IPS-NIHi7 (cell line): ENCODE measurements at regions not wholly inside any gene's neighbourhood (a gene's known extent, or its start where the extent isn't known, plus 50 kb on each side); places are given as distances from the start of the nearest gene placed in this dataset.

Experiments used
- DNase-seq: peaks from one replicate; pipeline ENCODE4 v3.0.0; 2012; ENCODE audit warnings: mixed read lengths; ENCODE audit errors: extremely low spot score

DNA sequence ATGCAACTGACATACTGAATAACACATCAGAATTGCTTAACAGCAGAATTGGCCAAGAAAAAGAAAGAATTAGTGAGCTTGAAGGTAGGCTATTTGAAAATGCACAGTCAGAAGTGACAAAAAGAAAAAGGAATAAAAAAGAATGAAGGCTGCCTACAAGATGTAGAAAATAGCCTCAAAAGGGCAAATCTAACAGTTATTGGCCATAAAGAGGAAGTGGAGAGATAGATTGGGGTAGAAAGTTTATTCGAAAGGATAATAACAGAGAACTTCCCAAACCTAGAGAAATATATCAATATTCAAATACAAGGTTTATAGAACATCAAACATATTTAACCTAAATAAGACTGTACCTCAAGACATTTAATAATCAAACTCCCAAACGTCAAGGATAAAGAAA lies 67.5 kb downstream of the ATP6V1G3 start:
- no peak for DNase-seq

DNA sequence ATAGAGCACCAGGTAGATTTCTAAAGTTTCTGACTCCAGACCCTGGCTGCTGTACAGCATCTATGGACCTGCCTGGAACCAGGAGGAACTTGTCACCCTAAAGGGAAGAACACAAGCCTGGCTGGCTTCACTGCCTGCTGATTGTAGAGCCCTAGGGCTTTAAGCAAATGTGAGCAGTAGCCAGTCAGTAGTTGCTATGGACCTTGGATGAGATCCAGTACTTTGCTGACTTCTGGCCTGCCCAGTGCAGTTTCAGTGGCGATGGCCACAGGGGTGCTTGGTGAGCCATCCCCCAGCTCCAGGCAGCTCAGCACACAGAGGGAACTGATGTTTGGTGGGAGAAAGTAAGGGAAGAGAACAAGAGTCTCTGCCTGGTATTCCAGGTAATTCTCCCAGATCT lies 68.4 kb downstream of the ATP6V1G3 start:
- DNase-seq: no peak

DNA sequence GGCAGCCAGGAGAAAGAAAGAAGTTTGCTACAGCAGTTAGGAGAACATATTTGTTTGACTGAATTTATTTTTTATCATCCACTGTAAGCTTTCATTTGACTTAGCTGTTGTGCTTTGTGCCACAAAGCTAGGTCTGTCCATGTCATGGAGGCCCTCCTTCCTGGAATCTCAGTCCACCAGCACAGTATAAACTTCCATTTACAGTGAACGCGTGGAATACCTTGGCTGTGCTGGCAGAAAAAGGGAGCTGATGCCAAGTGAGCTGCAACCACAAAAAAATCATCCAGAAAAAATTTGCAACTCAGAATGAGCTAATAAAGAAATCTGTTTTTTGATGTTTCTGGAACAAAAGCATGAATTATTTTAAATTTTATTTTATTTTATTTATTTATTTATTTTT lies 72.6 kb downstream of the ATP6V1G3 start:
- no peak for DNase-seq

DNA sequence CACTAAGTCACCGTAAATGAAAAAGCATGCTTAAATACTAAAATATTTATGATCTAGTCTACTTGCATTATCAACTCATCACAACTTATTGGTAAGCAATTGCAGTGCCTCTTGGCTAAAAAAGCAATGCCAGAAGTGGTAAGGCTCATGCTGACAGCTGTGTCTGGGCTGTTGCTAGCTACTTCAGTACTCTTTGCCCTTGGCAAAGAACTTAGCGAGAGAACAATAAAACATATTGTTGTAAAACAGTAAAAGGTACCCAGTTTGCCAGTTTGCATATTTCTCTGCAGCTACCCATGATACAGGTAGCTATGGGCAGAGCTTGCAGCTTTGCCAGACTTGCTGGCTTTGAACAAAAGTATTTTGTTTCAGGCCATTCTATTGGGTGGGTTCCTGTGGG lies 73.1 kb downstream of the ATP6V1G3 start:
- no peak for DNase-seq

DNA sequence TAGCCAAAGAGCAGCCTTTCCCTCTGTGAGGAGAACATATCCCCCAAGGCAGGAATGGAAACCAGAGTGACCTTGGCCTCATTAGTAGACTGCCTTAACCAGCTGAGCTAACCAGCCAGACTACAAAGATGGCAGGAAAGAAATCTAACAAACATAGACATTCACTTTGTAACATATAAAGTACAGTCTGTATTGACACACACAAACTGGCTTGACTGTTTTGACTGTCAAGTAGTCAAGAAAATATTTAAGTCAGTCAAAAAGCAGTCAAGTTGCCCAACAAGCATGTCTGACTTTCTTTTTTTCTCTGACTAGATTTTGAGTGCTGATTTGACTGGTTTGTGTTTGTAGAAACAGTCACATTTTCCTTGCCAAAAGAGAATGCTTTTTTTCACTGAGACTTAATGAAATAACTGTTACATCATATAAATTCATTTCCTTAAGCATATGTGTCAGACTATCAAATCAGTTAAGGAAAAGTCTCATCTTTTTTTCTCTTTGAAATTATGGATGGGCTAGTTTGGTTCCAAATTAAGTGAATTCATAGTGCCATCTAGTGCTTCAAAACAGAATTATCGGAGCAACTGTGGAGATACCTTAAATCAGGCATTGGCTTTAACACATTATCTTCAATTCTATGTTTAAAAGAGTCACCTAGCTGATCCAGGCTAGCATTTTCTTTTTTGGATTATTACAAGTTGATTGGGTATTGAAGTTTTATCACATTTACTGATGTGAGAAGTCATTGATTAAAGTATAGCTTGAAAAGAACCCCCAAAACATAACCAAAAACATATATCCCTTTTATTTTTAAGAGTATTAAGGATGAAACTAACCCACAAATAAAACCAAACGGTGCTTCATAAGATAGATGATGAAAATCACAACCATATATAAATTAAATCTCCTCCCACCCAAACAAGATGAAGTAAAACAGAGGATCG lies 75.0 kb downstream of the ATP6V1G3 start:
- peak; percentile 31 for DNase-seq

DNA sequence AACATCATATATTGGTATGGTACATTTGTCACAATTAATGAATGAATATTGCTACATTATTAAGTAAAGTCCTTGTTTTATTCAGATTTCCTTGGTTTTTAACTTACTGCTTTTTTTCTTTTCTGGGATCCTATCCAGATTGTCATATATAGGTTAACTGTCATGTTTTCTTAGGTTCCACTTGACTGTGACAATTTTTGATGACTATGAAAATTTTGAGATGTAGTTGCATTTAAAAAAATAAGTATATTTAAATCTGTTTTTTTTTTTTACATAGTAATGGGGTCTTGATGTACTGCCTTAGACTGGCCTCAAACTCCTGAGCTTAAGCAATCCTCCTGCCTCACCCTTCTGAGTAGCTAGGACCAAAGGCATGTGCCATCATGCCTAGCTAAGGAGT lies 76.8 kb downstream of the ATP6V1G3 start:
- DNase-seq: no peak

DNA sequence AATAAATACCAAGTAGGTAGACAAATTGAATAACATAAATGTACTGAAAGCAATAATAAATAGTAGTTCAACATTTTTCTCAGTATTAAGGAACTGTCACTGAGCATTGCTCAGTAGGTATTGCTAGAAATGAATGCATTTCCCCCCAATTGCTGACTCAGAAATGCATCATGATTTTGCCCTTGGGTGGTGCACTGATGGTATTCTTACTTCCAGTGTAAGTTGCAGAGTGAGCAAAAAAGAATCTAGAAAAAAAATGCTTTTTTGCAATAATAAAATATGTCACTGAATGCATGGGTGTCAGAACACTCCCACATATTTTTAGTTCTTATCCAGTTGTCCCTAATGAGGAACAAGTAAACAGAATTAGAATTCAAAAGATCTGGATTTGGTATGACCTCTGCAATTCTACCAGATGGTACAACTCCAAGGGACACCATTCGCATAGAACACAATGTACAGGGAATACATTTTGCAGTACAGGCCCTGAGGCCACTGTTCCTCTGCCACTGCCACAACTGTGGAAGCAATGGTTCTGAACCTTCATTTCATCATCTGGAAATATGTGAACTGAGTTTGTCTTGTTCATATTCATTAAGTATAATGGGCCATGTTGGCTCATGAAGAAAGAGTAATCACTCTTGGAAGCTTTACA lies 78.0 kb downstream of the ATP6V1G3 start:
- DNase-seq: no peak

DNA sequence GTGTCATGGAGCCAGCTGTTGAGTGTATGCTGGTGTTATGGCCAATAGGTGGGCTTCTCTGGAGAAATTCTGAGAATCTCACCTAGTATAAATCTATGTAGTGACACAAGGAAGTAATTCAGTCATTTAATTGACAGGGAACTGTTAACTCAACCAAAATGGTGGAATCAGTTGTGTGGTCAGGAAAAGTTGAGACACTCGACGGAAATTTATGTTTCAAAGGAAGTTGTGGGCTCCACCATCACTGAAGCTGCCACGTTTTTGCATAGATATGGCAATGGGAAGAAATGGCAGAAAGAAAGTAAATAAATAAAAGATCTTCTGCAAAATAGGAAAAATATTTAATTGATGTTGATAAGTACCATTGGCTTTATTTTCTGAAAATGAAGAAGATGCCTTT lies 84.5 kb downstream of the ATP6V1G3 start:
- no peak for DNase-seq

DNA sequence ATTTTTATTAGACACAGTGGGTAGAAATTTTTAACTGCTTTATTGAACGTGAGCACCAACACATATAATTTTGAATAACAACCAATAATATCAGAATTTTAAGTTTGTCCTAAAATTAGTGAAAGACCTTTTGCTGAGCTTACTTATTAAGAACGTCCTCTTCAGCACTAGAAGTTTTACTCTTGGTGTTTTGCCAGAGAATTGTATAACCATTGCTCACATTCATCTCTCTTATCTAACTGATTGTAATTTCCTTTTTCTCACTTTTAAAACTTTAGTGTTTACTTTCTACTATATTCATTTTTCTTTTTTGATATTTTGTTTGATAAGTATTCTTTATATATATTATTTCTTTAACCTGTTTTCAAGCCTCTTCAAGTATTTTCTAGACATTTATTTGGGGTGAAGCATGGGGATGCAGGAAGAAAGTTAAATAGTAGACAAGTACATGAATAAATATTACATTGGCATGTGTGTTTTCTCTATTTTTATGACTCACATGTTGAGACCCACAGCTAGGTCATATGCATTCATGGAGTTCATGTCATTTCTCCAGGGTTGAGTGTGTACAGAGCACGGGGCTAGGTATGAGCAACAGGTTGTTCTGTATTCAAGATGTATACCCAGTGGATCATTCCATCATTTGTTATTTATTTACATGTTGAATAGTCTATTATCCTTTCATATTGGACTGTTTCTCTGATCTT lies 90.6 kb downstream of the ATP6V1G3 start:
- no peak for DNase-seq

DNA sequence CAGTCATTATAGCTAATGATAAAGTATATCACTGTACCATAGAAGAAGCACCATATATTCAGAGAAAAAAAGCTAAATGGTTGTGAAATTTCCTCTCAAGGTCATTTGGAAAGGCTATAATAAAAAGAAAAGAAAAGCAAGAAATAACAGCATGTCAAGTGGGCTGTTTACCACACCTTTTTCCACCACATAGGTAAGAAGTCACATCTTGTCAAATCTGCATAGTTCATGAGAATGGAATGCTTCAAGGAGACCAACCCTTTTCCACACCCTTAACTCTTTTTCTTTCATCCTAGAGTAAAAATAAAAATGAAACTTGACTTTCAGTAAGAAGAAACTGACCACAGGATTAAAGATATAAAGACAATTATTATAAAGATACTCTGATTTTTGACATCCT lies 91.2 kb downstream of the ATP6V1G3 start:
- DNase-seq: no peak

DNA sequence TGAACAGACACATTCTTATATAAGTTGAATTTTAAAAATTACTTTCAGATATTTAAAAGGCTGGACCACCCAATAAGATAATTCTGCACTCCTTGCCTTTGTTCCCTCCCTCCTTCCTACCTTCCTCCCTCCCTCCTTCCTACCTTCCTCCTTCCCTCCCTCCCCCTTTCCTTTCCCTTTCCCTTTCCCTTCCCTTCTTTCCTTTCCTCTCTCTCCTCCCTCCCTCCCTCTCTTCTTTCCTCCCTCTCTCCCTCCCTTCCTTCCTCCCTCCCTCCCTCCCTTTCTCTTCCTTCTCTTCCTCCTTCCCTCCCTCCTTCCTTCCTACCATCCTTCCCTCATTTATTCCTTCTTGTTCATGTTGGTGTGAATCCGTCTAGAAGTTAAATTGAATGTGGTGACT lies 93.0 kb downstream of the ATP6V1G3 start:
- DNase-seq: no peak

DNA sequence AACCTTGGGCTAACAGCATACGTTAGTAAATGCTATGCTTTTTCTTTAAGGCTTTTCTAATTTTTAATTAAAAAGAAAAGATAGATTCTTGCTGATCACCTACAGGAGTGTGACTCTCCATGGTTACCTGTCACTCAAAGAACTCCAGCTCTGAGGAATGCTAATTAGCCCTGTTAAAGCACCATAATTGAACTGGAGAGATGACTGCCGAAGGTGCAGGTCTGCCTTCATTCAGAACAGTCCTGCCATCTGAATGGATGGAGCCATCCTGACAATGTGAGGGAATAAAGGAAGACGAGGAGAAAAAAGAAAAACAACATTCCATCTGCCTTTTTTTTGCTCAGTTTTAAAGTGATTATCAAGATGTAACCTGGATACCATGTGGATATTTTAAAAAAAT lies 94.6 kb downstream of the ATP6V1G3 start:
- DNase-seq: no peak

DNA sequence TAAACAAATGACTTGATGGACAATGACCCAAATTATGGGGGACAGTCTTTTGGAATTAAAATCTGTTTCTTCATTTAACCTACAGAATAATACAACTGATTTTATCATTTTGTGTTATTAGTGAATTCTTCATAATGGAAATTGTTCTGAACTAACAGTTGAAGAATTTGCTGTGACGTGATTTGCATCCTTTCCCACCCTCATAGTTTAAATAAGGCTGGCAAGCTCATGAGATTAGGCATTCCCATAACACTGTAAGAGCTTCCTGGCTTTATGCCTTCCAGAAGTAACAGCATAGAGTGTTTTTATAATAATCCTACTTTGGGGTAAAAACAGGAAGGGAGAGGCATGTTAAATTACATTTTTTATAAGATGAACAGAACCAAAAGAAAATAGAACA lies 95.7 kb downstream of the ATP6V1G3 start:
- no peak for DNase-seq

DNA sequence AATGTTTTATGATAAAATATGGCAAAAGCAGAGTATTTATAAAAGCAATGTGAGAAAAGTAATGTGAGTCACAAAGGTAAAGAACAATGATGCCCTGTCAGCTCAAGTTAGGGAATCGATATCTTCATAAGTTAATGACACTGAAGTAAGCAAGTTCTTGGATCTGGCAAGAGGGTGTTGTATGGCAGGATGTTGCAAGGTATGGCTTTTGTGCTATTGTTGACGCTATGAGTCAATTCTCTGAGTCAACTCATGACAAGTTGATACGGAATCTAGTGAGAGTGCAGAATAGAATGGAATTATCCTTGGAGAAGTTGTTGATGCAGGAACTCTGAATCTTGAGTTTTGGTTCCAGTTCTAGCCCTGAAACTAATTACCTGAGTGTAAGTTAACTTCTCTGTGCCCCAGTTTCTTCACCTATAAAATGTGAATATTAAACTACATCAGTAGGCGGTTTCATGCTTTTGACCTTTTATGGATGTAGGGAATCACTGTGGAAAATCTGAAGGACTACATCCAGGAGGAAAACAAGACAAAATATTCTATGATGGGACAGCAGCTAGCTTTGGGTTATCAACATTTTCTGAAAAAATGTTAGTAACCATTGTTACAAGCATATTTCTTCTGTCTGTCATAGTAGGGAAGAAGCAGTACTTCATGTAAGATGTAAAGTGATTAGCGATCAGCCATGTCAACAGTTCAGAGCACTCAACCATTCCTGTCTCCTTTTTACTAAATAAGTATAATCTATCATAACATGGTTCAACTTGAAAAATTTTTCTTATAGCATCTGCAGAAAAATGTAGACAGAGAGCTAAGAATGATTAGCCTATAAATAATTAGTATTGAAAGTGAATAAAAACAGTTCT lies 96.9 kb downstream of the ATP6V1G3 start:
- no peak for DNase-seq

DNA sequence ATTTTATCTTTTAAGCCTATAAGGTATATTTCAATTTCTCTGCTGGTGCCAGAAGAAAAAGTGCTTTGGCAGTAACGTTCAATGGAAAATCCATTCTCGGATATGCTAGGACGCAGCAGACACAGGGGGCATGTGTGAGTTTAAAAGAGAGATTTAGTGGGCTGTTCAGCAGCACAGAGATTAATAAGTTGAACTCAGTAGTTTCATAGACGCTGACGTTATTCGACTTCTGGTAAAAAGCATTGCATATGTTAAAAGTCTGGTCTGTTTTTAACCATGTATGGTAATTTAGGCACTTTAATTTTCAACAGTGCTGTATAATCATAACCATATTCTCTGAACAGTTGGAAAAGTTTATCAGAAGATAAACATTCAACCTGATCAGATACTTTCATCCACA lies 99.6 kb downstream of the ATP6V1G3 start:
- no peak for DNase-seq

DNA sequence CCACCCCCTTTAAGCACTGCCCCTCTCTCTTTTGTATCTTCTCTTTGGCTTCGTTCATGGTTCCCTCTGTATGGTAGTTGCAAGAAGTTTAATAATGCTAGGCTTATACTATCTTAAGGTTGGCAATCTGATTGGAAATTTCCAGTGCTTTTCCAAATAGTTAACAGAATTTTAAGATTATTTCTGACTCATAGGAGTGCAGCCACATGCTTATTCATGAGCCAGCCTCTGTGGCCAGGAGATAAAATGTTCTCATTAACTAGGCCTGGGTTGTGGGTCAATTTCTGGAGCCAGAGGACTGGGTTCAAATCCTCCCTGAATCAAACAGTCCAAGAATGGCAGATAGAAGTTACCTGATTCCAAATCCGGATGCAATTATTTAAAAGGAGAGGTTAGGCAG lies 103.1 kb downstream of the ATP6V1G3 start:
- no peak for DNase-seq

DNA sequence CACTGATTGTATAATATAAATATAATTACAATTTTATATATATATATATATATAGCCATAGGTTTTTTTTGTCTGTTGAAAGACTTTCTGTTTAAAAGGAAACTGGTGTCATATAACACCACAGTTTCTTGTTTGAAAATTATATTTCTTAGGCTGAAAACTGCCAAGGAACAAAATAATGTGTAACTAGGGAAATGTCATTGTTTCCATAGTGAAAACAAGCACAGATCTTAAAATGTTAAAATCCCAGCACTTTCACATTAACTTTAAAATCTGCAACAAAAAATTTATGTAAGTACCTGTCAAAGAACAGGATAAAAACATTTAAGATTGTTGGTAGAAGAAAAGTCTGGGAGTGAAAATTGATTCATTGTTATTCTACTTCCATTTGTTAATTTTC lies 104.2 kb downstream of the ATP6V1G3 start:
- DNase-seq: no peak

DNA sequence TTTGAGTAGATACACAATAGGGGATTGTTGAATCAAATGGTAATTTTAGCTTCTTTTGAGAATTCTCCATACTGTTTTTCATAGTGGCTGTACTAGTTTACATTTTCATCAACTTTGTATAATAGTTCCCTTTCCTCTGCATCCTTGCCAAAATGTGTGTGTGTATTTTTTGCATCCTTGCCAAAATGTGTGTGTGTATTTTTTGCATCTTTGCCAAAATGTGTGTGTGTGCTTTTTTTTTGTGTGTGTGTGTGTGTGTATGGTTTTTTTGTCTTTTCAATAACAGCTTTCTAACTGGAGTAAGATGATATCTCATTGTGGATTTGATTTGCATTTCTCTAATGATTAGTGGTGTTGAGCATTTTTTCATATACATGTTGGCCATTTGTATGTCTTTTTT lies 105.4 kb downstream of the ATP6V1G3 start:
- no peak for DNase-seq

DNA sequence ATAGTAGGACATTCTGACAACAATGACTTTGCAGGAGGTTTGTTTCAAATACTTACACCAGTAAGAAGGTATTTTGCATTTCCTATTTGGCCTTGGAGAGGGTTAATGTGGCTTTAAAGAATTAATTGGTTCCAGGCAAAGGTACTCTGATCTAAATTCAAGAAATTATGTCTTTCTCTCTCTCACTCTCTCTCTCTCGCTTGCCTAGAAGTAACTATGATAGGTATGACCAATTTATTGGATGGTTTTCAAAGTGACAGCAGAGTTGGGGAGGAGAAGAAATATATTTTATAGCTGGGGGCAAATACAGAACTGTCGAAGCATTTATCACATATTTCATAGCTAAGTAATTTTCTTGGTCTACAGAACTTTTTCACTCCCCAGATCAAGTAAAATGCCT lies 116.0 kb downstream of the ATP6V1G3 start:
- DNase-seq: no peak

DNA sequence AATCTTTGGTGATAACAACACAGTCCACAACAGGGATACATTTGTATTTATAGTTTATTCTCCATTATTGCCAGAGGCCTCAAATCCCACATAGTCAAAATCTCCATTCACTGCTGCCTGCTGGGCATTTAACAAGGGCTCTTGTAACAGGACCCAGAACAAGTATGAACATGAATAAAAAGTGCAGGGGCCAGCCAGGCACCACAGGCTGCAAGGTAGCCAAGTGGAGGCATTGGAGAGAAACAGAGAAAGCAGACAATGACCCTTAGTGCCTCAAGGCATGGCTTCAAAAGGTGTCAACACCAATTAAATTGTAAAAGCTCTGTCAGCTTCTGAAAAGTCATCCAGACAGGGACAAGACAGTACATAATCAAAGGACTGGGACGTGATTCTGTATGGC lies 116.8 kb downstream of the ATP6V1G3 start:
- DNase-seq: peak; percentile 23

DNA sequence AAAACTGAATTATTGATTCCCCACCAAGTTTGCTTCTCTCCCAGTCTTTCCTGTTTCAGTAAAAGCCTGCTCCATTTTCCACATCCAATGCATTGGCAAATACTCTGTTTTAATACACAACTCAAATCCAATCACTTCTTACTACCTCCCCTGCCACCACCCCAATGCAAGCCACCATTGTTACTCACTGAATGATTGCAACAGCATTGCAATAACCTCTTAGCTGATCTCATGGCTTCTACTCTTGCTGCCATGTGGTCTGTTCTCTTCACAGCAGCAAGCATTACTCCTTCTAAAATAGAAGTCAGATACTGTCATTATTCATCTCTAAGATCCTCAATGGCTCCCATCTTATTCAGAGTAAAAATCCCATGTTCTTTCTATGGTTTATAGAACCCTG lies 123.4 kb downstream of the ATP6V1G3 start:
- no peak for DNase-seq

DNA sequence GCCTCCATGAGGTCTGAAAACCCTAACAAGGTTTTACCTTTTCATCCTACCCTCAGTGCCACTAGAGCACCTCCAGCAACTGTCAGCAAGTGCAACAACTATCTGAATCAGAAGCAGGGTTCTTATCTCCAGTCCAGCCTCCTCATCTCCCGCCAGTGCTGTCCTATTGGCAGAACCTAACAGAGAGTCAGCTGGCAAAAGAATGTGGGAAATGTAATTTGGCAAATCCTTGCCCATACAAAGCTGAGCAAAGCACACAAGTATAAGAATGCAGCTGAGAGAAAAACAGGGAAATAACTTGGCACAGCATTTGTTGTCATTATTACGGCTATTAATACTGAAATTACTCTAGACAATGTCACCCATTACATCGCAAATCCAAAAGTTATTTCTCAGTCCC lies 124.2 kb downstream of the ATP6V1G3 start:
- no peak for DNase-seq
